Activated CD4-positive, alpha-beta T cell treated with anti-CD3 and anti-CD28 coated beads, Interleukin-2, amount 50 U/mL, for 4 hours (primary cell): ENCODE measurements at regions not wholly inside any gene's neighbourhood (a gene's known extent, or its start where the extent isn't known, plus 50 kb on each side); places are given as distances from the start of the nearest gene placed in this dataset.
"Not testable (repeated sequence)": the region's sequence is repeated elsewhere in the genome, so short reads cannot be mapped to it uniquely, and the experiment has no call there.

Experiments
- DNase-seq, 2 experiments: peaks; one replicate each; pipeline ENCODE4 v3.0.0-alpha.2; 2020

DNA sequence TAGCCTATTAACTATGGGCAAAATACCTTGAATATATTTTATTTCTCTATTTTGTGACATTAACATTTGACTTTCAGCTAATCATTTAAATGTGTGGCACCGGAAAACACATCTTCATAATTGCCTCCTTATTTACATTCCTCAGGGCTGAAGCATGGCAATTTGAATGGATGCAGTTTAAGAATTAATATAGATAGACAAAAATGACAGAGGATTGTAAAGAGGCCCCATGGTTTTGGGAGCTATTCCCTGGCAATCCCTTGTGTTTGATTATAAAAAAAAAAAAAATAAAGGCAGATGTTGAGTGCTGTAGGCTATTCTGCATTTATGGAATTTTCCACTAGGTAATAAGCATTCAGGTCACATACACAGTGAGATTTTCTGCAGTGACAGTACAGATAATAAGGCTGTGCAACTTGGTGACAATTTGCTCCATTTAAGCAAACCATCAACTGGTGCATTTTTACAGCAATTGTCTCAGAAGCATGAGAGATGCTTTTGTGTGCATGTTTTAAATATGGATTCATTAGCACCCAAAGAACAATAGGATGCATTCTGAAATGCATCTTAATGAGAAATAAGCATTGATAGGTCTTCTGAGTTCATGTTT lies 123.2 kb upstream of the SLC38A4 start:
- DNase-seq: no peak

DNA sequence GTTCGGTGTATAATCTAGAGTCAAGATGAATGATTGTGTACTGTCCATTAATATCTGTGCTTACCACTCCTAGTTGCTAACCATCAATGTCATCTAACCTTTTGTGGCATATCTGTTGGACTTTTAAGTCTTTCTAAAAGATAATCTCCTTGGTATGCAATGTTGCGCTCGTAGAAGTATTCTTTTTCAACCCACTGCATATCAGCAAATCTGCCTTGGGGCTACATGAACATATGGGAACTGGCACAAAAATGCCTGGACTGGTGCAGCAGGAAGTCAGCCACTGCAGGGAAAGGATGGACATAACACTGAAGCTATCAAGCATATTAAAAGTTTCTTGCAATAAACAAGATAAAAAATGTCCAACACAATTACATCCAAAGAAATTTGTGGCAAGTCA lies 124.3 kb upstream of the SLC38A4 start:
- DNase-seq: no peak

DNA sequence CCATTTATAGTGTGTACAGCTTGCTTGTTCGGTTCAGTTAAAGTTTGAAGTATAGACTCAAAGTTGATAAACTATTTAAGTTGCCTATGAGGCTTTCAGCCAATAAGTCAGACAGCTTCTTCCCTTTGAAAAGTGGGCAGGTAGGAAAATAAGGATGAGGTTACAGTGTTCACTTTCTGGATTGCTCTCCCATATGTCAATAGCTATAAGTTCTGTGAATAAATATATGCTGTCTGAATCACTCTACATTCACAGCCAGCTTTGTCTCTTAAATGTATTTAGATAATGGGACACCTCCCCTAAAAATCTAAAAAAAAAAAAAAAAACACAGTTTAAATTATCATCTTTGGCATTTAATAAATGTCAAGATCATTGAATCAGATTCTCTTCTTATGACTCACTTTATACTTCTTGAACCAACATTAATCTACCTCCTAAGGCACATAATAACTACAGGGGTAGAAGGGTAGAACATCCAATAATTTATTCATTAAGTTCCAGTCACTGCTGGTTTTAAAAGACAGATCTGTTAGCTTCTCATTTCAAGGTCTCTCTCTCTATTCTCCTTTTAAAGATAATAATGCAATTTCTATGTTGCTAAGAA lies 126.4 kb upstream of the PCED1B start:
- no peak for DNase-seq

DNA sequence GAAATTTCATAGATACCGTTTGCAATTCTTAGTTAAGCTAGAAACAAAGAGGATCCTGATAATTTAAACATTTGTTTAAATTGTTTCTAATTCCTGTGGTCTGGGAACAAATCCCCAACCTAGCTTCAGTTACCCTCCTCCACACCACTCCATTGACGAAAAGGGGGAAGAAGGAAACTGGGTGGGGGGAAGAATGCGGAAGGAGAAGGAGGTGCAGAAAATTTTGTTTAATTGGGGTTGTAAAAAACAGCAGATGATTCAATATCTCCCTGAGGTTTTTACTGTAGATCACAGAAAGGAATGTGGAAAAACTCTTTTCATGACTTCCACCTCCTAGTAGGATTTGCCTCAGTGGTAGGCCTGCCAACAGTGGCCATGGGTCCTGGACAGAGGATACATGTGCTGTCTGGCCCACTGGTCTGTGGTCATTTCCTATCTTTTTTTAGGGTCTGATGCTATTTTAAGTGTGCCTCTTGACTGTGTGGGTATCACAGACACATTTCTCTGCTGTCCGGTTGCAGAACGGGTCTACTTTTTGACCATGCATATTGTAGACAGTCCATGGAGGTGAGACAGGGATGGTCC lies 122.9 kb upstream of the PCED1B start:
- DNase-seq: no peak

DNA sequence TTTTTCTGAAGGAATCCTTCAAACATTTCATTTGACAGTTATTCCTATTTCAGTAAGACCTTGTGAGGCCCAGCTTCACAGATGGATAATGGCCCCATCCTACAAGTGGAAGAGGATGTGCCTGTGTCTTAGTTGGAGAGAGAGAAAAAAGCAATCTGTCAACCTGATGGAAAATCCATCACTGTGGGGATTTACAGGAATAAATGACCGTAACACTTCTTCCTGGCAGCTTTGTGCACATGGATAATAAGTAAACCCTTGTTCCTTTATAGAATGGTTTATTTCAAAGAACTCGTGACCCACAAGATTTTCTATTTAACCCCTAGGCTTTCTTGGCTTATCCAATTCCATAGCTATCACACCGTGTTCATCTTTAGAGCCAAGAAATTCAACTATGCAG lies 121.4 kb upstream of the PCED1B start:
- DNase-seq: no peak

DNA sequence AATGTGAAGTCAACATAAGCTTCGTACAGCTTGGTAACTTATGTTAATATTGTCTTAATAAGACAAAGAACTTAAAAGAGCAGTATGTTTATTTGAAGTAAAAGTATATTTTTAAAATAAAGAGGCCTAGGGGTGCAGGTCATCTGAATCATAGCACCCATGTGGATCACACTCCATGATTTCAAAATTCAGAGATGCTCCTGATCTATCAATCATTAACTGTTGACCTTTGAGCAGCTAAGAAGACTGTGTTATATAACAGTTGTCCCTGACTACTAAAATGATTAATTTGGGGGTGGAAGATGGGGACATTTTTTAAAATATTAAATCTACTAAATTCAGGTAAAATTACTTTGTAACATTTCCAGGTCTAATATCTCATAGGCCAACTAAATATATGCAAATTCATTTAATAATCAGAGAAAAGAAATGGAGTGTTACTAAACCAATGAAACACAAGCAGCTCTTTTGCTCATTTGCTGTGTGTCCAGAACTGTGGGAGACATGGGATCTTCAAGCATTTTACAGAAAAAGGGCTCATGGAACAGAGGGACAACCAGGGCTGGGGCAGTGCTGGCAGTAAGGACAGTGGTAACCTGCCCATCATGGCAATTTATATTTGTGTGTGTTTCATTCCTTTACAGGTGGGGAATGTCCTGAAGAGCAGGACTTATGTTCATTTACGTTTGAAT lies 120.7 kb upstream of the PCED1B start:
- DNase-seq: no peak

DNA sequence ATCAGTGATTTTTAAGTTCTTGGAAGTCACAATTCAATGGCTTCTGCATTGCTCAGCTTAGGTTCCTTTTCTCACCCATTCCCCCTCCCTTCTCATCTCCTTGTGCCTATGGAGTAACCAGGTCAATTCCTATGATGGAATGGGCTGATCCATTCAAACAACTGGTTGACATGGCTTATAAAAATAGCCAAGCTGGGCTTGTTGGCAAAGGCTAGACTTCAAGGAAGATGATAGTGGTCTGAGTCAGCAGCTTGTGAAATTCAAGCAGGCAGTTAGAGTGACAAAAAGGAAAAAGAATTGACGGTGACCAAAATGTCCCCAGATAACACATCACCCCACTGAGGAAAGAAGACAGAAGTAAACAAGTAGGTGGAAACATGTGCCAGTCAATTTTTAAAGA lies 119.9 kb upstream of the PCED1B start:
- DNase-seq: no peak

DNA sequence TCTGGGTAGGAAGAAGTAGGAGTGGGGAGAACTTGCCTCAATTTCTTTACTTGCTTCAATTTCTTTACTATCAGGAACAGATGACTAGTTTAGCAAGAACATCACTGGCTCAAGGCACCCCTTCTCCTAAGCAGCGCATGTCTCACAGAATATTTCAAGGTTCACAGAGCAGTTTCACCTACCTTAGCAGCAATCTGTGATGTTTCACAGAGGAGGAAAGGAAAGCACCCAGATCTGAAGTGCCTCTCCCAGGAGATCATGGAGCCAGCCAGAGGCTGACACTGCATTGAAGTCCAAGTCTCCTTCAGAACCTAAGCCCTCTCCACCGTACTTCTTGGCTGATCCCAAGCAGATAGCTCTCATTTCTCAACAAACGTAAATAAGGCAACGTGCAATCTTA lies 118.7 kb upstream of the PCED1B start:
- DNase-seq: no peak

DNA sequence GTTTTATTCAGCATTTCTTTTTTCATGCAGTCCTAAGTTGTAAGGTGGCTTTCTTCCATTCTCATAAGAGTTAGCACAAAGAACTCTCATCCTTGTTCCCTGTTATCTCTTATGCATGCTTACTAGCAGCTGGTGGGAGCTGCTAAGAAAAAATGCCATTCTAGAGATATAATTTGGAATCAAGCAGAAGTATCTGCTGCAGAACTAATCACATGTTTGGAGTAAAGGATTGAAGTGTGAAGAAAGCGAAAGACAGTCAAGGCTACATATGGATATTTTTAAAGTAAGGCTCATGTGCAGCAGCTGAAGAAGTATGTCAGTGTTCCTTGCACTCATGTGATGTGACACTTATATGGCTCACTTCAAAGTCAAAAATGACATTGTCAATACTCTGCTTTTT lies 116.2 kb upstream of the PCED1B start:
- DNase-seq: no peak

DNA sequence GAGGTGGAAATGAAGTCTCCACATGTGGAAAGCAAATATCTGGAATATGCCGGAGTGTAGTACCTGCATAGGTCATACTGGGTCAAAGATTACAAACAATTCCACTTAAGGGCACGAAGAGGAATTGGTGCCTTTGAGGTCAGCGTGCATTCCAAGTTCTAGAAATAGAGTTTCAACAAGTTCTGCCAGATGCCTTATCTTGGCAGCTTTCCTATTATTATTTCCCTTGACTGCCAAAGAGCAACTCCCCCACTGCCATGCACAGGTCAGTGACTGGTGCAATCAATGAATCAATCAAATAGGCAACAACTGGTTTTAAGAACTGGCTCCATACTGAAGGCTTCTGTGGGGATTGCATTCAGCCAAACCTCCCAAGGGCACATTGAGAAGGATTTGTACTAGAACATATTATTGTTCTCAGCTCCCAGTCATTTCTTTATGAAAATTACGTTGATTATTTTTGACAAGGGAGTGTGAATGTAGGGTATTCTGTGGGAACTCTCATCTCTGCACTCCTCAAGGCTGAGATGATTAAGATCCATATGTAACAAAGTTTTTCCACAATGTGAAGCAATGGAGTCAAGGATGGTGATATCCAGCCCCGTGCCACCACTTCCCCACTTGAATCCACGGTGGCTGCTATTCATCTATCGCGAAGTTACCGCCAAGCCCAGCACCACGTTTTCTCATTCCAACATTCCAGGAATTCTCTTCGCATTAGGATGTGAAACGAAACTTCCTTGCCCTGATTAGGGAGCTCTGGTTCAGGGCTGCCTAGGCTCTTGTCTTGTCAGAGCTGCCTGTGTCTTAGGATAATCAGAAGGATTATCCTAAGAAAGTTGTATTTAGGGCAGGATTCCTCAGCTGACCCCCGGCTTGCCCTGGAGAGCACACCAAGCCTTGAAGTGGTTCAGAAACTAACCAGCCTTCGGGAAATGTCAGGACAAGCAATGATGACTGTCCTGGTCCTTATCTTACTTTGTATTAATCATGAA lies 115.1 kb upstream of the PCED1B start:
- DNase-seq: no peak

DNA sequence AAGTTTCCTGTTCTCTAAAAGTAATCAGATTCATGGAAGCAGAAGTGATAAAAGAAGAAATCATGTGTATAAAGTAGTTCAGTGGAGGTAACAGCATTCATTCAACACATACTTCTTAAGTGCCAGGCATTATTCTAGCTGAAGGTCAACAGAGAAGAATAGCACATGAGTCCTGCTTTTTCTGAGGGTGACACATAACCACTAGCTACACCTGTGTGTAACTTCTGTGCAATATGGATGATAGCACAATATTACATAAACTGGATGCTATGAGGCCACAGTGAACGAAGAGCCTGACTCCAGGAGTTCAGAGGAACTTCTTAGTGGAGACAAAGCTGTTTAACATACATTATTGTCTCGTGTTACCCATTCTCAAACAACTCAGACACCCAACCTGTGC lies 114.3 kb upstream of the PCED1B start:
- DNase-seq: no peak

DNA sequence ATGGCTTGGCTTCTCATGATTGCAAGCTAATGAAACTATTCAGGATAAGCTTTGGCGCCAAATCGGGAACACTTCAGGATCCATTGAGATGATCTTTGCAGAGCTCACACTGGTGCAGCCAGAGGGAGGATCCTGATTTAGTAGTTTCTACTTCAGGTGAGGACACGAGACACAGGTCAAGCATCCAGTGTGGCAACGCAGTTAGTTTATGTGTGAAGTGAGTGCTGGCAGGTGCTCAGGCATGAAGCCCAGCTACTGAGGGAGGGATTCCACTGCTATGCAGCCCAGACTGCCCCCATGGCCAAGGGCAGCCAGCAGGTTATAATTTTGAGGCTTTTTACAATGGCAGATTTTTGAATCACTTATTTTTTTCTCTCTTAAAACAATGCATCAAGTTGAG lies 113.5 kb upstream of the PCED1B start:
- DNase-seq: no peak

DNA sequence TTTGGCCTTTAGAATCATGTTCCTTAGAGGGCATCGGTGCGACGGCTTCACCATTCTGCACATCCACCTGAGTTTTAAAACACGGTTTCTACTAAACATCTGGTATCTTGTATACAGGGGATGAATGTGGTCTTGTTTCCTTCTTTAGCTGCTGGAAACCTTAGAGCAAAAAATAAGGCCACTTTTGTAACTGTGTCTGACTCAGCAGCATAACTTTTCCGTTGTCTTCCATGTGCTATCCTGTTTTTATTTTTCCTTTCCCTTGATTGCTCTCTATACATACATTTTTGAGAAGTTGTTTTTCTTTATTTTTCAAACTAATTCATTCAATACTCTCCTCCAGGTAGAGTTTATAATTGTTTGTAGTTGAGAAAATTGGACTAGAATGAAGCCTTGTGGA lies 108.8 kb upstream of the PCED1B start:
- DNase-seq: no peak

DNA sequence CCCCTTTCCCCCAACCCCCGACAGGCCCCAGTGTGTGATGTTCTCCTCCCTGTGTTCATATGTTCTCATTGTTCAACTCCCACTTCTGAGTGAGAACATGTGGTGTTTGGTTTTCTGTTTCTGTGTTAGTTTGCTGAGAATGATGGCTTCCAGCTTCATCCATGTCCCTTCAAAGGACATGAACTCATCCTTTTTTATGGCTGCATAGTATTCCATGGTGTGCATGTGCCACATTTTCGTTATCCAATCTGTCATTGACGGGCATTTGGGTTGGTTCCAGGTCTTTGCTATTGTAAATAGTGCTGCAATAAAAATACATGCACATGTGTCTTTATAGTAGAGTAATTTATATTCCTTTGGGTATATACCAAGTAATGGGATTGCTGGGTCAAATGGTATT lies 105.5 kb upstream of the PCED1B start:
- DNase-seq: not testable (repeated sequence)

DNA sequence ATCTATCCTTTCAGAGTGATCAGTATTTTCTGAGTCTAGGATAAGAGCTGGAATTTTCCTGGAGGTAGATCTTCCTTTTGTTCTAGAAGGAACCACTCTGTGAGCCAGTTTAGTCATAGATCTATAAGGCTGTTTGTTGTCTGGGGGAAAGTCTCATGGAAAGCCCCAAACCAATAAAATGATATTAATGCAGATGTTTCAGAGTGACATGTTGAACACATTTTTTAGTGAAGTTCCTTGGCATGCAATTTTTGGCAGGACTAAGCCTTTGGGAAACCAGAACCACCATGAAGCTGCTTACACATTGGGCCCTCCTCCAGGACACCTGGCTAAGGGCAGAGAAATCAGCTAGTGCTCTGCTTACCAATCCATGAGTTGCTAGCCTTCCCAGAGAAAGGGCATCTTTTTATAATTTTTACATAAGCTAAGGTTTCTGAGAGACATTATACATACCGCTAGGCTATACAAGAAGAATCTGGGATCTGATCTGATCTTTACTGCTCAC lies 101.5 kb upstream of the PCED1B start:
- no peak for DNase-seq

DNA sequence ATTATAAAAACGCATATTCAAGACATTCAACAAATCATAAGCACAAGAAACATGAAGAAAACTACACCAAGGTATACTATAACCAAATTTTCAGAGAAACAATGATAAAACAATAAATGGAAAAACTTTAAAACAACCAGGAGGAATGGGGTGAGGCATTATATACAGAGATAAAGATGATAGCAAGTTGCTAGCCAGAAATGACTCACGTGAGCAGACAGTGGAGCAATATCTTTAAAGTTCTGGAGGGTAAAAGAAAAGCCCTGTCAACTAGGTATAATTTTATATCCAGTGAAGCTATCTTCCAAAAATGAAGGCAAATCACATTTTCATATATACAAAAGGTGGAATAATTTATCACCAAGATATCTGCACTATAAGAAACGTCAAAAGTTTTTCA lies 97.8 kb upstream of the PCED1B start:
- no peak for DNase-seq

DNA sequence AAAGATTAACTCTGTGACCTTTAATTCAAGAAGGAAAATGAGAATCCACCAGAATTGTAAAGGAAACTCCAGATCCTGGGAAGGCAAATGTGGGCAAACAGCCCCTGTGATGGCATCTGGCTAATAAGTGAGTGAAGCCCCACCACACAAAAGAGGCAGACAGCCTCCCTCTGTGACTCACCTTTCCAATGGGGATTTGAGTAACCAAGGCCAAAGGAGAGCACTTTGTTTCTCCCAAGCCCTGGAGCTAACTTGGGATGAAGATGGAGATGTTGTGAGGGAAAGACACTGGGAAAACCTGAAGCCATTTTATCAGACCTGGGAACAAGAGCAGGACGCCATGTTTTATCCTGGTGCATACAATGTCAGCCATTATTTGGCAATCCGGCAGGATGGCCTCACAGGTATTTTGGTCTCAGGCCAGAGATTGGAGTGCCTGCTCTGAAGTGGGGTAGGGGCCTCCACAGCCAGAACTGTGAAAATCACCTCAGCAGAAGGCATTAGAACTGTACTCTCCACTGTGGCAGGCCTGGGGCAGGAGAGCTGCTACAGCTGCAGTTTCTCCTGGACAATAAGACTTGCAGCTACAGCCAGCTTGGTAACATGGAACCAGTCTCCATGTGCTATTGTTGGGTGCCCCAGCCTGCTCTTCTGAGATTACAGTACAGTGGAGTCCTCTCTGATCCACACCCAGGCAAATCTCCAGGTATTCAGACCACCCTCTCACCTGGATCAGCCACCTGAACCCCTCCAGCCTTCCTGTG lies 96.6 kb upstream of the PCED1B start:
- DNase-seq: no peak

DNA sequence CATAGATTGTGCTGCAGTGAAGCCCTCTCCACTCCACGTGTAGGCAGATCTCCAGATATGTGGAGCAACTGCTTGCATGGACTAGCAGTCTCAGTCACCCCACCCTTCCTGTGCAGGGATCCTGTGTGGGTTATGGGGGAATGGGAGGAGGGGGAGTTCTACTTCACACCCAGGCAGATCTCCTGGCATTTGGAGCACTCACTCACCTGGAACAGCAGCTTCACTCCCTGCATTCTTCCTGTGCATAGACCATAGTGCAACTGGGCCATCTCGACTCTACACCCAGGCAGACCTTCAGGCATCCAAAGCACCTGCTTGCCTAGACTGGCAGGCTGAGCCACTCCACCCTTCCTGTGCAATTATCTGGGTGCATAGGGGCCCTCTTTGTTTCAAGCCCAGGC lies 96.0 kb upstream of the PCED1B start:
- no peak for DNase-seq

DNA sequence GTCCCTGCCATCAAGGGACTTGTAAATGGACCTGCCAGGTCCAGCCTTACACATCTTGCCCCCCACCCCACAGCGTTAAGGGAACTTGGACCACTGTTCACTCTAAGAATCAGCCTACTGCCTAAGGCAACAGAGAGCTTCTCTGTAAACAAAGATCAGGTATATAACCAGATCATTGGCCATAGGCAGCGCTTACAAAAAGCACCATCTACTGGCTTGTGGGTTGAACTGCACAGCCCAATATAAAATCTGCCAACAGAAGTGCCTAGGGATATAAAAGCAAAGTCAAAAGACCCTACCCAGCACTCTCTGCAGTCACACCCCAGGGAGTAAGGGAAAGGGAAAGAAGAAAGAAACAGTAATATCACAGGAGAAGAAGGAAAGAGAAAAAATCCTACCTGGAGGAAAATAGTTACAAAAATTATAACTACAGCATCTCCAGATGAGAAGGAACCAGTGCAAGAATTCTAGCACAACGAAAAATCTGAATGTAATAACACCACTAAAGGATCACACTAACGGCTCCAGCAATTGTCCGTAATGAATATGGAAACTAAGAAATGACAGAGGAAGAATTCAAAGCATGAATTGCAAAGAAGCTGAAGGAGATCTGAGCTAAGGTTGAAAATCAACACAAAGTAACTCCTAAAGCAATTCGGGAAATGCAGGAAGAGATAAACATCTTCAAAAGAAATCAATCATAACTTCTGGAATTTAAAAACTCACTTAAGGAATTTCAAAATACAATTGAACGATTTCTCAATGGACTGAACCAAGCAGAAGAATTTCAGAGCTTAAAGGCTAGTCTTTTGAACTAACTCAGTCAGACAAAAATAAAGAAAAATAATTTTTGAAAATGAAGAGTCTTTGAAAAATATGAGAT lies 95.2 kb upstream of the PCED1B start:
- DNase-seq: peak; percentile 6 to 10

DNA sequence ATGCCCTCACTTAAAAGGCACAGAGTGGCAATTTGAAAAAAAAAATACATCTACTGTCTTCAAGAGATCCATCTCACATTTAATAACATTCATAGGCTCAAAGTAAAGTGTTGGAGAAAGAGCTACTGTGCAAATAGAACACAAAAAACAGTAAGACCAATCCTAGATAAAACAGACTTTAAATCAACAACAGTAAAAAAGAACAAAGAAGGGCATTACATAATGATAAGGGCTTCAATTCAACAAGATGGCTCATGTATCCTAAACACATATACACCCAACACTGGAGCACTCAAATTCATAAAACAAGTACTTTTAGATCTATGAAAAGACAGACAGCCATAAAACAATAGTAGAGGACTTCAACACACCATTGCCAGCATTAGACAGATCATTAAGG lies 93.6 kb upstream of the PCED1B start:
- no peak for DNase-seq

DNA sequence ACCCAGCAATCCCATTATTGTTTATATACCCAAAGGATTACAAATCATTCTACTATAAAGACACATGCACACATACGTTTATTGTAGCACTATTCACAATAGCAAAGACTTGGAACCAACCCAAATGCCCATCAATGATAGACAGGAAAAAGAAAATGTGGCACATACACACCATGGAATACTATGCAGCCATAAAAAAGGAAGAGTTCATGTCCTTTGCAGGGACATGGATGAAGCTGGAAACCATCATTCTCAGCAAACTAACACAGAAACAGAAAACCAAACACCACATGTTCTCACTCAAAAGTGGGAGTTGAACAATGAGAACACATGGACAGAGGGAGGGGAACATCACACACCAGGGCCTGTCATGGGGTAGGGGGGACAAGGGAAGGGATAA lies 91.3 kb upstream of the PCED1B start:
- DNase-seq: not testable (repeated sequence)
